Stomach (tissue), 8 donors: ENCODE measurements at regions not wholly inside any gene's neighbourhood (a gene's known extent, or its start where the extent isn't known, plus 50 kb on each side); places are given as distances from the start of the nearest gene placed in this dataset.

Source experiments
- DNase-seq, 2 donors: peaks; one replicate each; pipeline versions ENCODE4 v3.0.0 to v3.0.0-alpha.2; 2013 to 2019
- H3K27ac ChIP-seq, 5 donors: fragments of 200-600 bp in 4 of 5; sonication (generic) in 4 of 5; one replicate each; pipeline ENCODE4 v1.5.1; 2013 to 2019; ENCODE audit warnings: mild to moderate bottlenecking in 1 of 5, moderate library complexity in 1 of 5
- H3K27me3 ChIP-seq, 3 donors: fragments of 200-600 bp; sonication (generic); one replicate each; pipeline ENCODE4 v1.5.1; 2017 to 2019; ENCODE audit warnings: mixed run types in 1 of 3
- H3K36me3 ChIP-seq, 4 donors: fragments of 200-600 bp; sonication (generic); 1 replicate in 3 of 4; 2 replicates in 1 of 4; pipeline ENCODE4 v1.5.1; 2016 to 2019
- H3K4me1 ChIP-seq, 4 donors: fragments of 200-600 bp; sonication (generic); one replicate each; pipeline ENCODE4 v1.5.1; 2016 to 2019
- H3K4me3 ChIP-seq, 4 donors: fragments of 200-600 bp; sonication (generic) in 3 of 4; one replicate each; pipeline ENCODE4 v1.5.1; 2016 to 2019; ENCODE audit warnings: mild to moderate bottlenecking in 1 of 4
- H3K9me3 ChIP-seq, 4 donors: fragments of 200-600 bp; sonication (generic); one replicate each; pipeline ENCODE4 v1.5.1; 2016 to 2019
- EP300 ChIP-seq: sonication (generic); formaldehyde crosslinking; IDR thresholded peaks from one replicate; pipeline ENCODE4 v1.6.1; 2017; ENCODE audit warnings: antibody characterized with exemption
- POLR2A ChIP-seq, 4 donors: fragments of 450-650 bp; IDR thresholded peaks; one replicate each; pipeline ENCODE4 v1.6.1; 2016; ENCODE audit warnings: antibody characterized with exemption in 4 of 4, control low read depth in 2 of 4, mild to moderate bottlenecking in 1 of 4, moderate library complexity in 1 of 4
- POLR2AphosphoS5 ChIP-seq, 3 donors: sonication (generic); formaldehyde crosslinking; IDR thresholded peaks; one replicate each; pipeline ENCODE4 v1.6.1; 2016; ENCODE audit warnings: antibody characterized with exemption in 3 of 3
- WGBS, 5 donors: extraction: QIAGEN DNeasy Blood & Tissue Kit in 3 of 5; methylation state at CpG; one replicate each; pipeline versions ENCODE4 v1.1.5 to v1.1.7; 2013 to 2018; 5-methylcytosine and 5-hydroxymethylcytosine counted together
- intact Hi-C: fragments of 100-400 bp; cut with DNase I; formaldehyde crosslinking; loops from one replicate; pipeline ENCODE4 v1.15.1; 2023; ENCODE audit warnings: low total_unique reads
- TF ChIP-seq, protein P1 (sequence below), 7 experiments: fragments of 450-650 bp in 4 of 7; fragments of 200-600 bp in 3 of 7; sonication (generic) in 3 of 7; IDR thresholded peaks; one replicate each; pipeline ENCODE4 v1.5.1; 2016 to 2019; ENCODE audit warnings: antibody characterized with exemption in 7 of 7, control low read depth in 2 of 7, mild to moderate bottlenecking in 1 of 7
- donor health status: healthy with polysubstance abuse.
- donor health status: Bipolar disorder and iron deficiency.
- donor health status: healthy.

DNA sequence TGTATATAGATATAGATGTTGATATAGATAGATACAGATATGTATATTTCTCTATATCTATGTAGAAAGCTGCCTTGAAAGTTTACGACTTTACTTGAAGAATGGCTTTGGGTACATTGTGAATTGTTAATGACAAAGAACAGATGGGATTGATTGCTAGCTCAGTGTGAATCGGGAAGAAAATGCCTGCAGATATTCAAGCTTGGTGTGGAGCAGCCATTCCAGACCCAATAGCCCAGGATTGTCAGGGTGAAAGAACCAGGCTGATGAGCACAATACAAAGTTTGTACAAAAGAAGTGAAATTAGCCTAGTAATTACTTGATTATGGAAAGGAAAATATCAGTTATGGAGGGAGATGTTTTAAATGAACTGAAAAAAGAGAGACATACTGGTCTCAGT is 946.2 kb downstream of the STPG2 start:
- Histone ChIP-seq H3K4me3 (no peak overlapping the region), H3K36me3 (no peaks in the 10 kb centered on the region), H3K9me3 (no peaks in the 10 kb centered on the region), H3K27me3 (no peaks in the 10 kb centered on the region), H3K4me1 (no peaks in the 10 kb centered on the region), H3K27ac (no peak overlapping the region)
- DNase-seq: no peak
- intact Hi-C loops: no loop called here
- TF ChIP-seq, protein P1, sequence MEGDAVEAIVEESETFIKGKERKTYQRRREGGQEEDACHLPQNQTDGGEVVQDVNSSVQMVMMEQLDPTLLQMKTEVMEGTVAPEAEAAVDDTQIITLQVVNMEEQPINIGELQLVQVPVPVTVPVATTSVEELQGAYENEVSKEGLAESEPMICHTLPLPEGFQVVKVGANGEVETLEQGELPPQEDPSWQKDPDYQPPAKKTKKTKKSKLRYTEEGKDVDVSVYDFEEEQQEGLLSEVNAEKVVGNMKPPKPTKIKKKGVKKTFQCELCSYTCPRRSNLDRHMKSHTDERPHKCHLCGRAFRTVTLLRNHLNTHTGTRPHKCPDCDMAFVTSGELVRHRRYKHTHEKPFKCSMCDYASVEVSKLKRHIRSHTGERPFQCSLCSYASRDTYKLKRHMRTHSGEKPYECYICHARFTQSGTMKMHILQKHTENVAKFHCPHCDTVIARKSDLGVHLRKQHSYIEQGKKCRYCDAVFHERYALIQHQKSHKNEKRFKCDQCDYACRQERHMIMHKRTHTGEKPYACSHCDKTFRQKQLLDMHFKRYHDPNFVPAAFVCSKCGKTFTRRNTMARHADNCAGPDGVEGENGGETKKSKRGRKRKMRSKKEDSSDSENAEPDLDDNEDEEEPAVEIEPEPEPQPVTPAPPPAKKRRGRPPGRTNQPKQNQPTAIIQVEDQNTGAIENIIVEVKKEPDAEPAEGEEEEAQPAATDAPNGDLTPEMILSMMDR (IDR thresholded peaks at IDR 0.05): no peak
- no peak for TF ChIP-seq POLR2AphosphoS5 (IDR thresholded peaks at IDR 0.05)
- TF ChIP-seq POLR2A (IDR thresholded peaks at IDR 0.05): no peak
- TF ChIP-seq EP300: no peak
- WGBS, 5 donors: 78 to 90% (median 83%) methylated on average over 2 of the region's 2 CpGs

DNA sequence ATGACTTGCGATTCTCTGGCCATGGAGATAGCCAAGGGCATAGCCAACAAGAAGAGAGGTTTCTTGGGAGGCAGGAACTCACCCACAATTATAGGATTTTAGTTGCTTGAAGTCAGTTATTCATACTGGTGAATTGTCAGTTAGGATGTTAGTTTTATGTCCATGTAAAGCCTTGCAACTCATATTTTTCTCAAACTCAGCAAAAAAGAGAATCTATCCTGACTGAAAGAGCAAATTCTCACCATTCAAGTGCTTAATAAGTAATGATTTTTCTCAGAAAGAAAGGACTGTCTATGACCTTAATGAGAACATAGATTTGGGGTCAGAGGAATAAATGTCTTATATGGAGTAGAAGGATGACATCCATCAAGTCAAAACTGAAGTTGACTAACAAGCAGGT is 934.5 kb downstream of the STPG2 start:
- TF ChIP-seq EP300 (no peak), POLR2AphosphoS5 (IDR thresholded peaks at IDR 0.05) (no peak), POLR2A (IDR thresholded peaks at IDR 0.05) (no peak)
- TF ChIP-seq, protein P1 (IDR thresholded peaks at IDR 0.05): no peak
- Histone ChIP-seq H3K27me3 (no peaks in the 10 kb centered on the region), H3K9me3 (no peaks in the 10 kb centered on the region), H3K4me3 (no peak overlapping the region), H3K4me1 (no peaks in the 10 kb centered on the region), H3K27ac (no peak overlapping the region), H3K36me3 (no peaks in the 10 kb centered on the region)
- intact Hi-C loops: no loop called here
- no peak for DNase-seq
- WGBS, 5 donors: 52 to 69% (median 64%) methylated on average over 1 of the region's 1 CpG

DNA sequence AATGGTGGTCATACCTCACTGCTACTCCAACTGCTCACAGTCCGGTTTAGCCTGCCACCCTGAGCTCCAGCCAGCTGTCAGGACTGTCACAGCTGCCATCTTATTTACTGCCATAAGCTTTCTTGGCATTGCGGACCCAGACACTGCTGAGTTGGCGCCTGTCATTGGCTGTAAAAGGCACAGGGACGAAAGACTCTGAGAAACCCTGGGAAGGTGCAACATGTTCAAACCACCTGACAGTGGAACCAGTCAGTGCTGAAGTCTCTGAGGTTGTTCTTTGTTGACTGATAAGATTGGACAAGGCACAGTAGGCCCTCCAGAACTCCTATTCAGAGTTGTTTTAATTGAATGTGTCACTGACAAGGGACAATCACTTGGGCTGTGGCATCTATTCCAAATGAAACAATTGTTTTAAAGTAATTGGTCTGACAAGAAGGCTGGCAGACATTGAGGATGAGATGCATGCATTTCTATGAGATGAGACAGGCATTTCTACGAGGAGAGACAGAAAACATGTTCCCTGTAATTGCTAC is 927.8 kb downstream of the STPG2 start:
- Histone ChIP-seq H3K4me3 (no peak overlapping the region), H3K4me1 (no peaks in the 10 kb centered on the region), H3K27me3 (no peaks in the 10 kb centered on the region), H3K36me3 (no peaks in the 10 kb centered on the region), H3K27ac (no peak overlapping the region), H3K9me3 (no peaks in the 10 kb centered on the region)
- 67 to 85% (median 74%) methylated on average over 5 of the region's 5 CpGs for WGBS, 5 donors
- TF ChIP-seq EP300 (no peak), POLR2A (IDR thresholded peaks at IDR 0.05) (no peak), POLR2AphosphoS5 (IDR thresholded peaks at IDR 0.05) (no peak)
- TF ChIP-seq, protein P1 (IDR thresholded peaks at IDR 0.05): no peak
- intact Hi-C loops: no loop called here
- DNase-seq: no peak

DNA sequence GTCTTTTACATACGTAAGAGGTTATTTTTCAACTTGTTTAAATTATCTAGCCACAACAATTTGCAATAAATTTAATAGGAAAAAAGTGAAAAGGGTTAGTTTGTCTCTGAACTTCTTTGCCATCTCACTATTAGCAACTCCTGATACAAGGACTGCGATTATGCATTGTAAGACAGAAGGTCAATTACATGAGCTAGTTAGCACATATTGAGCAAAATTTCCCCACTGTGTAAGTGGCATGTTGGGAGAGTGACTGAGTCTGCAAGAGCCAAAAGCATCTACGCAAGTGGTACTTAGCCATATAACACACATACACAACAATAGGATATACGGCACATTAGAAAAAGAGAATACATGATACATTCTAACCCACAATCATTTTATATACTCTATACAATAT is 927.2 kb downstream of the STPG2 start:
- intact Hi-C loops: no loop called here
- WGBS, 5 donors: 74 to 82% (median 77%) methylated on average over 4 of the region's 4 CpGs

More for the DNA sequence above, 927.2 kb downstream of the STPG2 start:
- no peaks in the 10 kb centered on the region for H3K27me3 ChIP-seq
- no peaks in the 10 kb centered on the region for H3K4me1 ChIP-seq
- TF ChIP-seq, protein P1 (IDR thresholded peaks at IDR 0.05): no peak
- H3K9me3 ChIP-seq: no peaks in the 10 kb centered on the region
- H3K4me3 ChIP-seq: no peak overlapping the region
- no peaks in the 10 kb centered on the region for H3K36me3 ChIP-seq
- no peak overlapping the region for H3K27ac ChIP-seq
- DNase-seq: no peak
